ENCODE measurements at regions not wholly inside any gene's neighbourhood (a gene's known extent, or its start where the extent isn't known, plus 50 kb on each side); places are given as distances from the start of the nearest gene placed in this dataset.

DNA sequence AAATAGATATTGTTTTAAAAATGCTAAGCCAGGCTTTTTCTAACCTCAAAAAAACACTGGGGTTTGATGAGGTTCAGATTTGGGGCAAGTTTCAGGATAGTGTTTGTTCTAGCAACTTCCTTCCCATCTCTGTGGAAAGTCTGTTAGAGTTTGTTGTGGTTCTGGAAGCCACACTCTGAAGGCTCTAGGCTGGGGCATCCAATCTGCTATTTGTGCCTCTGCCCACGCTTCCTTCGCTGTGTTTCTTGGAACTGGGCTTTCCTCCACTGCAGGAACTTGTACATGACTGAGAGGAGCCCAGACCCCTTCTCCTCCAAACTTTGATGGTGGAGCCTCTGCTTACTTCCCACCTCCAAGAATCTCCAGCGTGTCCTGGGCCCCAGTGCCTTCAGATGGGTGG lies 108.5 kb upstream of the SLC25A13 start:
- TF ChIP-seq, protein P1, sequence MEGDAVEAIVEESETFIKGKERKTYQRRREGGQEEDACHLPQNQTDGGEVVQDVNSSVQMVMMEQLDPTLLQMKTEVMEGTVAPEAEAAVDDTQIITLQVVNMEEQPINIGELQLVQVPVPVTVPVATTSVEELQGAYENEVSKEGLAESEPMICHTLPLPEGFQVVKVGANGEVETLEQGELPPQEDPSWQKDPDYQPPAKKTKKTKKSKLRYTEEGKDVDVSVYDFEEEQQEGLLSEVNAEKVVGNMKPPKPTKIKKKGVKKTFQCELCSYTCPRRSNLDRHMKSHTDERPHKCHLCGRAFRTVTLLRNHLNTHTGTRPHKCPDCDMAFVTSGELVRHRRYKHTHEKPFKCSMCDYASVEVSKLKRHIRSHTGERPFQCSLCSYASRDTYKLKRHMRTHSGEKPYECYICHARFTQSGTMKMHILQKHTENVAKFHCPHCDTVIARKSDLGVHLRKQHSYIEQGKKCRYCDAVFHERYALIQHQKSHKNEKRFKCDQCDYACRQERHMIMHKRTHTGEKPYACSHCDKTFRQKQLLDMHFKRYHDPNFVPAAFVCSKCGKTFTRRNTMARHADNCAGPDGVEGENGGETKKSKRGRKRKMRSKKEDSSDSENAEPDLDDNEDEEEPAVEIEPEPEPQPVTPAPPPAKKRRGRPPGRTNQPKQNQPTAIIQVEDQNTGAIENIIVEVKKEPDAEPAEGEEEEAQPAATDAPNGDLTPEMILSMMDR (IDR thresholded peaks at IDR 0.05; ENCODE audit: insufficient read depth, low read depth, low read length) = no peak
- no peak for TF ChIP-seq EZH2 (IDR thresholded peaks at IDR 0.05; ENCODE audit: insufficient read depth, low read length)

All from astrocyte (in vitro differentiated cells and primary cell).